Spleen (tissue), 7 donors: ENCODE measurements at regions not wholly inside any gene's neighbourhood (a gene's known extent, or its start where the extent isn't known, plus 50 kb on each side); places are given as distances from the start of the nearest gene placed in this dataset.

Experiments used
- CTCF ChIP-seq, 11 experiments: fragments of 200-600 bp in 7 of 11; fragments of 450-650 bp in 4 of 11; sonication (generic) in 4 of 11; IDR thresholded peaks in 8 of 11; conservative IDR thresholded peaks in 3 of 11; 1 replicate in 7 of 11; 2 replicates in 4 of 11; pipeline versions ENCODE4 v1.4.0 to v1.8.0; 2016 to 2021; ENCODE audit warnings: antibody characterized with exemption in 11 of 11, inconsistent platforms in 4 of 11, mild to moderate bottlenecking in 1 of 11
- POLR2AphosphoS5 ChIP-seq, 3 donors: sonication (generic); formaldehyde crosslinking; IDR thresholded peaks; one replicate each; pipeline ENCODE4 v1.5.1; 2017; ENCODE audit warnings: antibody characterized with exemption in 3 of 3
- donor health status: DM: no; HTN: no; CAD: no; lungs with moderate emphysema.
- donor health status: DM: no; HTN: no; CAD: no.
- donor health status: DM: no; HTN: no; CAD: no.

- TF ChIP-seq CTCF (IDR thresholded peaks at IDR 0.05 in 8 of 11, conservative IDR thresholded peaks at IDR 0.05 in 3 of 11) (no peak), POLR2AphosphoS5 (IDR thresholded peaks at IDR 0.05) (no peak)
Measured at GRCh38 chr14:104335176-104335575, 196.8 kb downstream of the KIF26A start.
